ENCODE measurements at regions not wholly inside any gene's neighbourhood (a gene's known extent, or its start where the extent isn't known, plus 50 kb on each side); places are given as distances from the start of the nearest gene placed in this dataset.

DNA sequence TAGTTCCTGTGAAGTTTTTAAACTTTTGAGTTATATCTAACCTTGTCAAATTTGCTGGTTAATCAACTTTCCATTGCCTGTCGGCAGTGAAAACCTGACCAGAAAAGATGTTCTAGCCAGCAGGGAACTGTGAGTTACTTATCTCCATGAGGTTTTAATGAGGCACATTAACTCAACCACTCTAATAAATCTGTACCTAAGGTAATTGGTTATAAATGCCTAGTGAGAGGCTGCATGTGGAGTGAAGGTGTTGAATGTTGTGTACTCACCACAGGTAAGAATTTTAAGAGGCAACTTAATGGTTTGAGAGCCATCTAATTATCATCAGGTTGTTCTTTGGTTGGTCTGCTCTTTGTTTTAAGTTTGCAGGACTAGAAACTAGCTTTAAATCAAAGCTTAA is 138.4 kb upstream of the LHX8 start:
- DNase-seq (ENCODE audit: low read depth, low spot score) (no peak), ATAC-seq (no peak)
- H3K27ac ChIP-seq (ENCODE audit: low read depth, low read length) = no peak overlapping the region
- BruUV-seq (replicated peaks) = no TSS peak
- ChIA-PET CTCF (no interaction called here), RAD21 (ENCODE audit: low non-redundant PET in 1 of 2, low total read pairs in 2 of 2, uncharacterized antibody in 2 of 2, unreplicated experiment in 2 of 2) (no interaction called here), POLR2A (no interaction called here)
- H3K4me1 ChIP-seq (ENCODE audit: control insufficient read depth in 1 of 2, insufficient read depth in 2 of 2, low read length in 2 of 2) = no peaks in the 10 kb centered on the region
- H3K79me2 ChIP-seq (ENCODE audit: insufficient read depth, low read length) = no peaks in the 10 kb centered on the region
- H3K9me2 ChIP-seq (ENCODE audit: insufficient read depth) = no peaks in the 10 kb centered on the region
- H4K20me1 ChIP-seq (ENCODE audit: insufficient read depth) = no peaks in the 10 kb centered on the region; the same call in 1 of the 2 replicates
- H3K4me3 ChIP-seq (replicated peaks in 1 of 2; ENCODE audit: low read depth in 1 of 2, low read length in 2 of 2) = no peak overlapping the region
- no peak overlapping the region for H3K9ac ChIP-seq (ENCODE audit: low read length)
- H2AFZ ChIP-seq (ENCODE audit: low read depth, low read length, poor library complexity, severe bottlenecking) = no peak overlapping the region
- TF ChIP-seq YY1 (IDR thresholded peaks at IDR 0.05; ENCODE audit: extremely low read depth, insufficient replicate concordance, low read depth, low read length) (no peak), SP1 (IDR thresholded peaks at IDR 0.05; ENCODE audit: low read depth) (no peak), CEBPB (IDR thresholded peaks at IDR 0.05; ENCODE audit: low read depth) (no peak)
- TF ChIP-seq, protein P1, sequence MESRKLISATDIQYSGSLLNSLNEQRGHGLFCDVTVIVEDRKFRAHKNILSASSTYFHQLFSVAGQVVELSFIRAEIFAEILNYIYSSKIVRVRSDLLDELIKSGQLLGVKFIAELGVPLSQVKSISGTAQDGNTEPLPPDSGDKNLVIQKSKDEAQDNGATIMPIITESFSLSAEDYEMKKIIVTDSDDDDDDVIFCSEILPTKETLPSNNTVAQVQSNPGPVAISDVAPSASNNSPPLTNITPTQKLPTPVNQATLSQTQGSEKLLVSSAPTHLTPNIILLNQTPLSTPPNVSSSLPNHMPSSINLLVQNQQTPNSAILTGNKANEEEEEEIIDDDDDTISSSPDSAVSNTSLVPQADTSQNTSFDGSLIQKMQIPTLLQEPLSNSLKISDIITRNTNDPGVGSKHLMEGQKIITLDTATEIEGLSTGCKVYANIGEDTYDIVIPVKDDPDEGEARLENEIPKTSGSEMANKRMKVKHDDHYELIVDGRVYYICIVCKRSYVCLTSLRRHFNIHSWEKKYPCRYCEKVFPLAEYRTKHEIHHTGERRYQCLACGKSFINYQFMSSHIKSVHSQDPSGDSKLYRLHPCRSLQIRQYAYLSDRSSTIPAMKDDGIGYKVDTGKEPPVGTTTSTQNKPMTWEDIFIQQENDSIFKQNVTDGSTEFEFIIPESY (IDR thresholded peaks at IDR 0.05; ENCODE audit: extremely low read depth, insufficient replicate concordance, low read length) = no peak
- no peaks in the 10 kb centered on the region for H3K9me3 ChIP-seq (ENCODE audit: control insufficient read depth in 1 of 2, insufficient read depth in 1 of 2, low read depth in 1 of 2, low read length in 2 of 2)
- intact Hi-C loops (cut with micrococcal nuclease) = no loop called here
- H3K36me3 ChIP-seq (ENCODE audit: control insufficient read depth in 1 of 2, insufficient read depth in 2 of 2, low read length in 2 of 2) = no peaks in the 10 kb centered on the region
- no peak overlapping the region for H3K4me2 ChIP-seq (ENCODE audit: low read length)
- peaks cover 8% of the 10 kb centered on the region; the same call in 1 of the 2 replicates for H3K27me3 ChIP-seq (ENCODE audit: insufficient read depth, low read length)

DNA sequence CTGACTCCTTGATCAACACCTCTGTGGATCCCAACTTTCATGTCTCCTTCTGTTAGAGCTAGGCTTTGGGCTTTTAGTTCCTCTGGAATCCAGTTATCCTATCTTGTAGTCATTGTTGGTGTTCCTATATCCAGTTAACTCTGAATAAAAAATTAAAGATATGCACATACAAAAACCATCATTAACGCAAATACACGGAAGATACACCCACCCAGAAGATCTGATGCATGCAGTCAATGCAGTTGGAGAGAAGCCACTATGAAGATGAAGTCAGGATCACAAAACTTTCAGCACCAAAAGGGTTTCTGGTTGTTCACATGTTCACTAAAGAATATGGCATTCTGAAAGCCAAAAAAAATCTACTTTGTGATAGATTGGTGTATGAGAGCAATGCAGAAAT is 123.6 kb upstream of the LHX8 start:
- DNase-seq (ENCODE audit: low read depth, low spot score) (no peak), ATAC-seq (no peak)
- CTCF ChIA-PET = no interaction called here
- H3K79me2 ChIP-seq (ENCODE audit: insufficient read depth, low read length) = no peaks in the 10 kb centered on the region
- no peaks in the 10 kb centered on the region for H3K9me3 ChIP-seq (ENCODE audit: control insufficient read depth in 1 of 2, insufficient read depth in 1 of 2, low read depth in 1 of 2, low read length in 2 of 2)
- POLR2A ChIA-PET = no interaction called here
- TF ChIP-seq CBX3 (IDR thresholded peaks at IDR 0.05; ENCODE audit: low read depth) (no peak), EZH2 (IDR thresholded peaks at IDR 0.05) (no peak), SRF (IDR thresholded peaks at IDR 0.05; ENCODE audit: low read depth) (no peak), SIN3A (IDR thresholded peaks at IDR 0.05; ENCODE audit: low read depth) (no peak), EGR1 (IDR thresholded peaks at IDR 0.05; ENCODE audit: low read depth) (no peak), ELF1 (IDR thresholded peaks at IDR 0.05; ENCODE audit: borderline replicate concordance, low read depth) (no peak), EZH2phosphoT487 (IDR thresholded peaks at IDR 0.05; ENCODE audit: borderline replicate concordance) (no peak), RAD21 (IDR thresholded peaks at IDR 0.05; ENCODE audit: low read depth) (no peak), ZNF274 (IDR thresholded peaks at IDR 0.05; ENCODE audit: low read depth, low read length) (no peak), JUND (IDR thresholded peaks at IDR 0.05) (no peak), POLR2AphosphoS5 (IDR thresholded peaks at IDR 0.05; ENCODE audit: low read depth, low read length) (no peak), YY1 (IDR thresholded peaks at IDR 0.05; ENCODE audit: extremely low read depth, insufficient replicate concordance, low read depth, low read length) (no peak), SP1 (IDR thresholded peaks at IDR 0.05; ENCODE audit: low read depth) (no peak), TCF7L2 (IDR thresholded peaks at IDR 0.05; ENCODE audit: borderline replicate concordance, extremely low read depth, insufficient read depth, insufficient read length) (no peak)
- TF ChIP-seq, protein P2, sequence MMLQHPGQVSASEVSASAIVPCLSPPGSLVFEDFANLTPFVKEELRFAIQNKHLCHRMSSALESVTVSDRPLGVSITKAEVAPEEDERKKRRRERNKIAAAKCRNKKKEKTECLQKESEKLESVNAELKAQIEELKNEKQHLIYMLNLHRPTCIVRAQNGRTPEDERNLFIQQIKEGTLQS (IDR thresholded peaks at IDR 0.05) = no peak
- TF ChIP-seq, protein P1 (IDR thresholded peaks at IDR 0.05; ENCODE audit: extremely low read depth, insufficient replicate concordance, low read length) = no peak
- TF ChIP-seq, protein P3, sequence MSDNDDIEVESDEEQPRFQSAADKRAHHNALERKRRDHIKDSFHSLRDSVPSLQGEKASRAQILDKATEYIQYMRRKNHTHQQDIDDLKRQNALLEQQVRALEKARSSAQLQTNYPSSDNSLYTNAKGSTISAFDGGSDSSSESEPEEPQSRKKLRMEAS (IDR thresholded peaks at IDR 0.05) = no peak
- no peaks in the 10 kb centered on the region for H3K4me1 ChIP-seq (ENCODE audit: control insufficient read depth in 1 of 2, insufficient read depth in 2 of 2, low read length in 2 of 2)
- H3K4me2 ChIP-seq (ENCODE audit: low read length) = no peak overlapping the region
- H4K20me1 ChIP-seq (ENCODE audit: insufficient read depth) = no peaks in the 10 kb centered on the region
- RAD21 ChIA-PET (ENCODE audit: low non-redundant PET in 1 of 2, low total read pairs in 2 of 2, uncharacterized antibody in 2 of 2, unreplicated experiment in 2 of 2) = no interaction called here
- H3K27ac ChIP-seq (ENCODE audit: low read depth, low read length) = no peak overlapping the region
- no peaks in the 10 kb centered on the region; the same call in none of the 2 replicates for H3K27me3 ChIP-seq (ENCODE audit: insufficient read depth, low read length)
- H3K36me3 ChIP-seq (ENCODE audit: control insufficient read depth in 1 of 2, insufficient read depth in 2 of 2, low read length in 2 of 2) = no peaks in the 10 kb centered on the region
- no peaks in the 10 kb centered on the region for H3K9me2 ChIP-seq (ENCODE audit: insufficient read depth)
- no peak overlapping the region for H2AFZ ChIP-seq (ENCODE audit: low read depth, low read length, poor library complexity, severe bottlenecking)
- H3K9ac ChIP-seq (ENCODE audit: low read length) = no peak overlapping the region
- no peak overlapping the region for H3K4me3 ChIP-seq (replicated peaks in 1 of 2; ENCODE audit: low read depth in 1 of 2, low read length in 2 of 2)
- intact Hi-C loops (cut with micrococcal nuclease) = no loop called here
- BruUV-seq (replicated peaks) = no TSS peak

All from HCT116 (cell line).